ENCODE measurements at regions not wholly inside any gene's neighbourhood (a gene's known extent, or its start where the extent isn't known, plus 50 kb on each side); places are given as distances from the start of the nearest gene placed in this dataset.
A peak's percentile ranks its signal among the peaks of the same experiment; 100 is the strongest.

DNA sequence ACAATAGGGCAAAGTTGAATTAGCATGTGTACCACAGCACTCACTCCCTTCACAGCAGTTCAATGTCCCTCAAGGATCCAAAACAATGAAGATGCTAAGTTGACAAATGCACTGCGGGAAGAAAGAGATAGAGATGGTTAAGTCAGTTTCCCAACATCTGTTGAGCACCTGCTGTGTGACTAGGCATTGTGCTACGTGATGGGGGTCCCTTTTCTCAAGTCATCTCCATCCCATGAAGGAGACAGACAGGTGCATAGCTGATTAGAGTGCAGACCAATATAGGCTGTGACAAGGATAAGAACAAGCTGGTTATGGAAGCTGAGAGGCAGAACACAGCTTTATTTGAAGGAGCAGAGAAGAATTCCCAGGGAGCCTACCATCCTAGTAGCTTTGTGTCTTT is 114.2 kb downstream of the HAPSTR1 start:
- Histone ChIP-seq H3K27me3 (no peaks in the 10 kb centered on the region), H3K27ac (no peak overlapping the region), H3K4me3 (no peak overlapping the region), H3K9me3 (no peaks in the 10 kb centered on the region), H3K4me1 (no peaks in the 10 kb centered on the region), H3K36me3 (no peaks in the 10 kb centered on the region)
- no peak for DNase-seq
- TF ChIP-seq POLR2A (IDR thresholded peaks at IDR 0.05) = no peak
- TF ChIP-seq, protein P1, sequence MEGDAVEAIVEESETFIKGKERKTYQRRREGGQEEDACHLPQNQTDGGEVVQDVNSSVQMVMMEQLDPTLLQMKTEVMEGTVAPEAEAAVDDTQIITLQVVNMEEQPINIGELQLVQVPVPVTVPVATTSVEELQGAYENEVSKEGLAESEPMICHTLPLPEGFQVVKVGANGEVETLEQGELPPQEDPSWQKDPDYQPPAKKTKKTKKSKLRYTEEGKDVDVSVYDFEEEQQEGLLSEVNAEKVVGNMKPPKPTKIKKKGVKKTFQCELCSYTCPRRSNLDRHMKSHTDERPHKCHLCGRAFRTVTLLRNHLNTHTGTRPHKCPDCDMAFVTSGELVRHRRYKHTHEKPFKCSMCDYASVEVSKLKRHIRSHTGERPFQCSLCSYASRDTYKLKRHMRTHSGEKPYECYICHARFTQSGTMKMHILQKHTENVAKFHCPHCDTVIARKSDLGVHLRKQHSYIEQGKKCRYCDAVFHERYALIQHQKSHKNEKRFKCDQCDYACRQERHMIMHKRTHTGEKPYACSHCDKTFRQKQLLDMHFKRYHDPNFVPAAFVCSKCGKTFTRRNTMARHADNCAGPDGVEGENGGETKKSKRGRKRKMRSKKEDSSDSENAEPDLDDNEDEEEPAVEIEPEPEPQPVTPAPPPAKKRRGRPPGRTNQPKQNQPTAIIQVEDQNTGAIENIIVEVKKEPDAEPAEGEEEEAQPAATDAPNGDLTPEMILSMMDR (IDR thresholded peaks at IDR 0.05) = no peak
- WGBS, 2 donors = 33 to 43% methylated on average over 2 of the region's 2 CpGs
- intact Hi-C loops (cut with DNase I) = no loop called here

DNA sequence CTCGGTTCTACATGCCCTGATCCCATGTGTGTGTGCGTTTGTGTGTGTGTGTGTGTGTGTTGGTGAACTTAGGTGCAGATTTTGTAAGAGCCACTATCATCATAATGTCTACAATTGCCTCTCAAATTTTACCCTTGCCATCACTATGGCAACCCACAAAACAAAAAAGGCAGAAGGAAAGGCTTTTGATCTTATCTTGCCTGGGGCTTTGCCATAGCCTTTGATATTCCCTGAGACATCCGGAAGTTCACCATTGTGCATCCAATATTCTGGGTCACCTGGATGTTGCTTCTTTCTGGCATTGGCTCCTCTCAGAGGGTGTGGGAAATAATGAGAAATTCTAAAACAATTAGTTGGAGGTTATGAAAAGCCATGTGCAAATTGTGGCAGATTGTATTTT is 114.7 kb downstream of the HAPSTR1 start:
- no peaks in the 10 kb centered on the region for H3K4me1 ChIP-seq
- DNase-seq = no peak
- TF ChIP-seq POLR2A (IDR thresholded peaks at IDR 0.05) = no peak
- TF ChIP-seq, protein P1 (IDR thresholded peaks at IDR 0.05) = no peak
- 18 to 67% methylated on average over 2 to 3 of the region's 3 CpGs for WGBS, 2 donors
- intact Hi-C loops (cut with DNase I) = no loop called here
- H3K27me3 ChIP-seq = no peaks in the 10 kb centered on the region
- H3K4me3 ChIP-seq = no peak overlapping the region
- no peaks in the 10 kb centered on the region for H3K9me3 ChIP-seq
- no peaks in the 10 kb centered on the region for H3K36me3 ChIP-seq
- no peak overlapping the region for H3K27ac ChIP-seq

DNA sequence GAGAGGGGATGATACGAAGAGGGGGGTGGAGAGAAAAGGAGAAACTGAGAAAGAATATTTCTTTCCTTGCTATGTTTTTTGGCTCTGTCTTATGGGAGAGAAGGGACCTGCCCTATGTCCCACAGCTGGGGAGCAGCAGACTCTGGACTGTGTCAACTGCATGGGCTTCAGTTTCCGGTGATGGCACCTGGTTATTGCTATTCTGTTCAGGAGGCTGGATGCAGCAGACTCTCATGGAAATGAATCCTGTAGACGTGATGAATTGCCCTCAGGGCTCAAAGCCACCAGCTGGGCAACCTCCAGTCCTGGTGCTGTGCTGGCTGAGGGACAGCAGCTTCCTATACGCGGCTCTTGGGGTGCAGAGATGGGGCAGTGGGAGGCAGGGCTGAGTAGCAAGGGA is 121.2 kb downstream of the HAPSTR1 start:
- Histone ChIP-seq H3K4me3 (no peak overlapping the region), H3K4me1 (no peaks in the 10 kb centered on the region), H3K9me3 (no peaks in the 10 kb centered on the region), H3K36me3 (no peaks in the 10 kb centered on the region), H3K27me3 (no peaks in the 10 kb centered on the region), H3K27ac (no peak overlapping the region)
- DNase-seq = no peak
- 69 to 83% methylated on average over 1 to 5 of the region's 5 CpGs for WGBS, 2 donors
- intact Hi-C loops (cut with DNase I) = no loop called here
- TF ChIP-seq POLR2A (IDR thresholded peaks at IDR 0.05) = no peak
- TF ChIP-seq, protein P1 (IDR thresholded peaks at IDR 0.05) = no peak

DNA sequence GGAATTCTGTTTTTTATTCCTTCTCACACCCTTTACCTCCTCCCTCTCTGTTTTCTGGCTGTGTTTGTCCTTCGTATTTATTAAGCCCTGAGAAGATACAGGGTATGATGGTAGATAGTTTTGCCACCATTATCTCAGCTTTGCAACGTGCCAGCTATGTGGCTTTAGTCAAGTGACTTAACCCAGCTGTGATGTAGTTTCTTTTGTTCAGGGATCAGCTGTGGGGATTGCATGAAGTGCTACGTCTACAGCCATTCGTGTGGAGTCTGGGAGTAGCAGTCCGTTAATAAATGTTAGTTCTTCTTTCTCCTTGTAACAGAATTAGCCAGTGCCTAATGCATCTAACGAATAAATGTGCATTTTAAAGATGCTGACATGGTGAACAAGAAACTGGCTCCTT is 128.4 kb downstream of the HAPSTR1 start:
- WGBS, 2 donors = 22 to 32% methylated on average over 6 of the region's 6 CpGs
- Histone ChIP-seq H3K36me3 (no peaks in the 10 kb centered on the region), H3K27ac (no peak overlapping the region), H3K4me3 (no peak overlapping the region), H3K27me3 (peaks cover 0 to 5% (median 0%) of the 10 kb centered on the region in 4 donors), H3K4me1 (no peaks in the 10 kb centered on the region), H3K9me3 (no peaks in the 10 kb centered on the region)
- no peak for DNase-seq
- TF ChIP-seq POLR2A (IDR thresholded peaks at IDR 0.05) = no peak
- TF ChIP-seq, protein P1 (IDR thresholded peaks at IDR 0.05) = no peak
- intact Hi-C loops (cut with DNase I) = no loop called here

DNA sequence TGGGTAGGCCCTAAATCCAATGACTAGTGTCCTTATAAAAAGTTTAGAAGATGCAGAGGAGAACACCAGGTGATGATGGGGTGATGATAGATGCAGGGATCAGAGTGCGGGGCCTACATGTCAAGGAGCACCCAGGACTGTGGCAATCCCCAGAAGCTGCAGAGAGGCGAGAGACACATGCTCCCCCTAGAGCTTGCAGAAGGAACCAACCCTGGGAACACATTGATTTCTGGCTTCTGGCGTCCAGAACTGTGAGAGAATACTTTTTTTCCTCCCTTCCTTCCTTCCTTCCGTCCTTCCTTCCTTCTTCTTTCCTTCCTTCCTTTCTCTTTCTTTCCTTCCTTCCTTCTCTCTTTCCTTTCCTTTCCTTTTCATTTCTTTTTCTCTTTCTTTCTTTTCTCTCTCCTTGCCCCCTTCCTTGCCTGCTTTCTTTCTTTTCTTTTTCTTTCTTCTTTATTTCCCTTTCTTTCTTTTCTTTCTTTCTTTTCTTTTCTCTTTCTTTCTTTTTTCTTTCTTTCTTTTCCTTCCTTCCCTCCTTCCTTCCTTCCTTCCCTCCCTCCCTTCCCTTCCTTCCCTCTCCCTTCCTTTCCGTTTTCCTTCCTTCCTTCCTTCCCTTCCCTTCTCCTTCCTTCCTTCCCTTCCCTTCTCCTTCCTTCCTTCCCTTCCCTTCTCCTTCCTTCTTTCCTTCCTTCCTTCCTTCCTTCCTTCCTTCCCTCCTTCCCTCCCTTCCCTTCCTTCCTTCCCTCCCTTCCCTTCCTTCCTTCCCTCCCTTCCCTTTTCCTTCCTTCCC is 134.3 kb downstream of the HAPSTR1 start:
- DNase-seq = no peak
- 38 to 53% methylated on average over 5 of the region's 5 CpGs for WGBS, 2 donors
- Histone ChIP-seq H3K4me1 (no peaks in the 10 kb centered on the region), H3K27me3 (peaks cover 0 to 5% (median 0%) of the 10 kb centered on the region in 4 donors), H3K27ac (no peak overlapping the region), H3K4me3 (no peak overlapping the region), H3K36me3 (no peaks in the 10 kb centered on the region), H3K9me3 (no peaks in the 10 kb centered on the region)
- no peak for TF ChIP-seq POLR2A (IDR thresholded peaks at IDR 0.05)
- TF ChIP-seq, protein P1 (IDR thresholded peaks at IDR 0.05) = peak in 1 of 6 experiments; percentile 14
- intact Hi-C loops (cut with DNase I) = no loop called here
